NCI-H1930 (cell line): ENCODE measurements at regions not wholly inside any gene's neighbourhood (a gene's known extent, or its start where the extent isn't known, plus 50 kb on each side); places are given as distances from the start of the nearest gene placed in this dataset.
"Not testable (repeated sequence)": the region's sequence is repeated elsewhere in the genome, so short reads cannot be mapped to it uniquely, and the experiment has no call there.

Experiments used
- DNase-seq, 2 experiments: peaks; one replicate each; lab custom pipeline; 2025; lab: John Stamatoyannopoulos, UW

GRCh38 chr1:200317236-200317635 is 92.6 kb downstream of the ZNF281 start:
- DNase-seq, result no peak

- DNase-seq, result no peak
These were observed 93.6 kb downstream of the ZNF281 start for GRCh38 chr1:200316148-200316803.

DNA sequence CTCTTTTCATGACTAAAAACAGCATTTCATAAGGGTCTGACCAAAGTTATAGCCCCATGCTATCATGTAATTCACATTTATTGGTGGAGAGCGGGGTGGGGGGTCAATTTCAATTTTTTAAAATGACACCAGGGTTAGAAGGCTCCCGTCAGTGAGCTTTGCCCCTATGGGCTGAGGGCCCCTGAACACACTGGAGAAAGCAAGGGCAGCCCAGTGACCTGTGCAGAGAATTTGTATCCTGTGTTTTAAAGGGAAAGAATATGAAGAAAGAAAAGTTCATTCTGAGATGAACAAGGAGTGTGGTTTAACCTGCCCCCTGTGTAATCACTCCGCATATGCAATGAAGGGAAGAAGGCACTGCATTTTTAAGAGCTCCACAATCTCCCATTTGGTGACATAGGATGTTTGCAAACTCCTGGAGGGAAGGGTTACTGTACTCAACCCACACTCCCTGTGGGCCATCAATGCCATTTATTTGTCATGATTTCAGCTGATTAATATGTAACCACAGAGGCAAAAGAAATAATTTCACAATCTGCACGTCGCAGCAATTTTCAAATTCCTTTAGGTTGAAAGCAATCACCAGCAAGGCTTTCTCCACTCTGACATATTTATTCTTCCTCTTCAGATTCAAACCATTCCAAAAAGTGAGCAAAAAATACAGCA is 95.6 kb downstream of the ZNF281 start:
- no peak for DNase-seq

GRCh38 chr1:200311256-200311655 is 98.6 kb downstream of the ZNF281 start:
- DNase-seq, result no peak

GRCh38 chr1:200310824-200311223 is 99.0 kb downstream of the ZNF281 start:
- no peak for DNase-seq

GRCh38 chr1:200307755-200308066 is 102.1 kb downstream of the ZNF281 start:
- no peak for DNase-seq

GRCh38 chr1:200306944-200307754 is 102.7 kb downstream of the ZNF281 start:
- DNase-seq, result peak; percentile 2 to 3

DNA sequence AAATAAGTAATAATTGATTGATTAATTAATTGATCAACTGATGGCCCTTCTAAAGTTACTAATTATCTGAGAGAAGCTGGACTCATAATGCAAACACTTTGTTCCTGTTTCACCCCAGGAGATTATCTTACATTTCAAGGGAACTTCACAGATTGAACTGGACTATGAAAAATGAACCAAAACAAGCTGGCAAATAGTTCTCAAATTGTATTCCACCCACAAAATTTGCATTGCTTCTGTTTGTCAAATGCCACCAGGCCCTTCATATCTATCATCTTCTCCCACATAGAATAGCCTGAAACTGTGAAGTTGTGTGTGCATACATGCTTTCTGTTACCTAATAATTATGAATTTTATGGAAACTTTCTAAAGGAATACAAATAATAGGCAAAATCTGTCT is 104.0 kb downstream of the ZNF281 start:
- DNase-seq, result no peak

GRCh38 chr1:200304171-200304570 is 105.7 kb downstream of the ZNF281 start:
- no peak for DNase-seq

DNA sequence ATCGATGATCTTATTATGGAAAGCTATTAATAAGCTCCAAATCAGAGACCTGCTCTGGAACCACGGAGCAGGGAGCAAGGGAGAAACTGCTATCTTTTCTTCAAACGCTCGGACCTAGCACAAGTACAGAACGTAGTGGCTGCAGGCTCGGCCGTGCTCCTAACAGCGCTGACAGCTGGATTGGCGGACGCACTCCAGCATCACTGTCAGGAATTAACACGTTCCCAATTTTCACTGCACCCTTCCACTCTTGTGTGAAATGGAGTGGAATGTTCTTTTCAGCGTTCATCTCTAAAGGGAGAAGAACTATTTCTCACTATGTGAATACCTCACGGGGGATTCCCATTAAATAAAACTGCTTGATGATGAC is 106.9 kb downstream of the ZNF281 start:
- no peak for DNase-seq

DNA sequence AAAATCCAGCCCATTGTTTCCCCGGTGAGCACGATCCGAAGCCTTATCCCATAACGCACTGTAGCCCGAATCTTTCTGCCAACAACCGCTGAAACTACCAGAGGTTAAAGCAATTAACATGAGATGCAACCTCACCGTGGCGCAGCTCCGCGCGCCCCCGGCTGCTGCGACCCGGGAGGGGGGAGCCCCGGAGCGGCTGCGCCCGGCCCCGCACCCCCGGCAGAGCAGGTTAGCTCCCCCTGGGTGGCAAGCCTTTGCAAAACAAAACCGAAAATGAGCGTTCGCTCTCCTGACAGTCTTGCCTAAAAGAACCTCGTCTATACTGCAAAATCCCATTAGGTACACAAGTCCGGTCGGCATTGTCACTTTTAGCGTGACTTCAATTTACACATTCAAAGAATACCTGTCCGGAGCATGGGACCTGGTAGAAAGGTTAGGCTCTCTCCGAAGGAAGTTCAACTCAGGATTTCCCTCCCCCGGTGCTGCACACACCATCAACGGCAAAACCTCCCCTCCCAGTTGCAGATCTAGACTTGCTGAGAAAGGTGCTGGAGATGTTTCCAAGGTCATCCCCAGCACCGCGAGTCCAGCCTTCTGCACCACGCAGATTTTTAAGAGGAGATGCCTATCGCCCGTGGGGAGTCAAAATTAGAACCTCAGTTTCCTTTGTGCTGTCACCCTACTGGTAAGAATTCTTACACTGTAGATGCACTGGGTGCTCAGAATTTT is 107.5 kb downstream of the ZNF281 start:
- peak in 1 of 2 experiments; percentile 13 for DNase-seq

- DNase-seq, result no peak
These were observed 108.7 kb downstream of the ZNF281 start for GRCh38 chr1:200301152-200301551.

GRCh38 chr1:200299571-200299970 is 110.3 kb downstream of the ZNF281 start:
- no peak for DNase-seq

- DNase-seq, result no peak
These were observed 111.6 kb downstream of the ZNF281 start for GRCh38 chr1:200298242-200298641.

GRCh38 chr1:200296091-200296661 is 113.7 kb downstream of the ZNF281 start:
- no peak for DNase-seq

DNA sequence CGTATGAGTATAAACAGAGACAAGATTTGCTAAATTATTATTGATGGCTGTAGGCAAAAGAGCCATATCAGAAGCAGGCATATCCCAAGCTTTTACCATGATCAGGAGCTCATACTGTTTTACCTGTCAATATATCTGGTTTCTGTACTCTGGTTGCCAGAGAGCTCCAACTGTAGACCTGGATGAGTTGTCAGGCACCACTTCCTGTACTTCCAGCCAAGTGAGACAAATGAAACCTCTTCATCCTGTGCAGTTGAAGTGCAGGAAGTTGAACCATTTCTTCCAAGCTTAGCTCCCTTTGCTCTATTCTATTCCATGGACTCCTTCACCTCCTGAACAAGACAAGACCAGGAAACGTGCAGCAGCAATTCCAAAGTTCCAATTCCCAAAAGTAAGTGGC is 115.6 kb downstream of the ZNF281 start:
- DNase-seq, result no peak

DNA sequence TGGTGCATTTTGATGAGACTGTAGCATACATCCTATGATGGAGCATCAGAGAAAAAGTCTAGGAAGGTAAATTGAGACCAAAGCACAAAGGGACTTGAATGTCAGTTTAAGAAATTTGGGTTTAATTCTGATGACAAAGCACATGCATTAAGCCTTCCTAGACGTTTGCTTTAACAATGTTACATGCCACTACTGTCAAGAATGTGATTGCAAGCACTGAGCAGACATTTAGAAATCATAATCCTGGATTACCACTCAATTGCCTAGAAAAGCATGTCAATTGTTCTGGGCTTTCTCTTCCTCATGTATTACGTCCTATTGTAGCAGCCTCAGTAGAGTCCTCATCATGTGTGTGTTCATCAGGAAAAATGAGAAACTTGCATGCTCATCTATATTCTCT is 117.1 kb downstream of the ZNF281 start:
- DNase-seq, result no peak

- no peak for DNase-seq
These were observed 118.7 kb downstream of the ZNF281 start for GRCh38 chr1:200291106-200291505.

- DNase-seq, result no peak
These were observed 119.7 kb downstream of the ZNF281 start for GRCh38 chr1:200290010-200290685.

- DNase-seq, result no peak
These were observed 121.6 kb downstream of the ZNF281 start for GRCh38 chr1:200288226-200288625.

DNA sequence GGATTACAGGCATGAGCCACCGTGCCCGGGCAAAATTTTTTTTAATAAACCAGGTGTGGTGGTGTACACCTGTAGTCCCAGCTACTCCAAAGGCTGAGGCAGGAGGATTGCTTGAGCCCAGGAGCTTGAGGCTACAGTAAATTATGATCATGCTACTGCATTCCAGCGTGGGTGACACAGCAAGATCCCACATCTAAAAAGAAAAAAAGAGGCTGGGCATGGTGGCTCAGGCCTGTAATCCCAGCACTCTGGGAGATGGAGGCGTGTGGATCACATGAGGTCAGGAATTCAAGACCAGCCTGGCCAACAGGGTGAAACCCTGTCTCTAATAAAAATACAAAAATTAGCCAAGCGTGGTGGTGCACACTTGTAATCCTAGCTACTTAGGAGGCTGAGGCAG is 125.6 kb downstream of the ZNF281 start:
- DNase-seq, result not testable (repeated sequence)
